ENCODE measurements at regions not wholly inside any gene's neighbourhood (a gene's known extent, or its start where the extent isn't known, plus 50 kb on each side); places are given as distances from the start of the nearest gene placed in this dataset.

DNA sequence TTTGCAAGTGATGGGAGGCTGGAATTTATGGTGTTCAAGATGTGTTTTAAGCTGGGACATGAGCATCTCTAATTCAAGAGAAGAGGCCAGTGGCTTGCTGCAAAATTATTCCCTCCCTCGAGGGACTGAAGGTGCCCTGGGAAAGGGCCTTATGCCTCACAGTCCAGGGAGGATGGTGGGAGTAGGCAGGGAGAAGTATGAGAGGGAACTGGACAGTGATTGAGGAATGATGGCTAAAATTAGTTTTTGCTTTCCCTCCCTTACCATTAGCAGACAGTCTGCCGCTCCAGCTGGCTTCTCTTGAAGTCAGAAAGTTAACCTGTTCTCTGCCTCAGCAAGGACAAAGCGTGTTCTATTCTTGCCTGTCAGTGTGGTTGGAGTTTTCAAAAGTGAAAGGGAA is 139.8 kb upstream of the SEMA6D start:
- TF ChIP-seq, protein P1, sequence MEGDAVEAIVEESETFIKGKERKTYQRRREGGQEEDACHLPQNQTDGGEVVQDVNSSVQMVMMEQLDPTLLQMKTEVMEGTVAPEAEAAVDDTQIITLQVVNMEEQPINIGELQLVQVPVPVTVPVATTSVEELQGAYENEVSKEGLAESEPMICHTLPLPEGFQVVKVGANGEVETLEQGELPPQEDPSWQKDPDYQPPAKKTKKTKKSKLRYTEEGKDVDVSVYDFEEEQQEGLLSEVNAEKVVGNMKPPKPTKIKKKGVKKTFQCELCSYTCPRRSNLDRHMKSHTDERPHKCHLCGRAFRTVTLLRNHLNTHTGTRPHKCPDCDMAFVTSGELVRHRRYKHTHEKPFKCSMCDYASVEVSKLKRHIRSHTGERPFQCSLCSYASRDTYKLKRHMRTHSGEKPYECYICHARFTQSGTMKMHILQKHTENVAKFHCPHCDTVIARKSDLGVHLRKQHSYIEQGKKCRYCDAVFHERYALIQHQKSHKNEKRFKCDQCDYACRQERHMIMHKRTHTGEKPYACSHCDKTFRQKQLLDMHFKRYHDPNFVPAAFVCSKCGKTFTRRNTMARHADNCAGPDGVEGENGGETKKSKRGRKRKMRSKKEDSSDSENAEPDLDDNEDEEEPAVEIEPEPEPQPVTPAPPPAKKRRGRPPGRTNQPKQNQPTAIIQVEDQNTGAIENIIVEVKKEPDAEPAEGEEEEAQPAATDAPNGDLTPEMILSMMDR (IDR thresholded peaks at IDR 0.05; ENCODE audit: low read depth, low read length, poor library complexity, severe bottlenecking): no peak
- no peak for TF ChIP-seq EZH2phosphoT487 (IDR thresholded peaks at IDR 0.05; ENCODE audit: borderline replicate concordance, low read length)
